ENCODE measurements at regions not wholly inside any gene's neighbourhood (a gene's known extent, or its start where the extent isn't known, plus 50 kb on each side); places are given as distances from the start of the nearest gene placed in this dataset.
A peak's percentile ranks its signal among the peaks of the same experiment; 100 is the strongest.

GRCh38 chr12:91339106-91339505 is 156.5 kb upstream of the DCN start:
- Histone ChIP-seq H3K4me3 (no peak overlapping the region), H3K36me3 (no peaks in the 10 kb centered on the region), H3K27ac (no peak overlapping the region), H3K9me3 (no peaks in the 10 kb centered on the region), H3K27me3 (no peaks in the 10 kb centered on the region), H3K4me1 (no peaks in the 10 kb centered on the region)
- WGBS, 4 donors, result 79 to 92% (median 83%) methylated on average over 2 of the region's 2 CpGs
- DNase-seq, result no peak
- intact Hi-C loops (cut with DNase I), result no loop called here
- ATAC-seq, result no peak
- TF ChIP-seq CTCF (IDR thresholded peaks at IDR 0.05) (no peak), POLR2A (IDR thresholded peaks at IDR 0.05) (no peak)

- H3K27me3 ChIP-seq, result no peaks in the 10 kb centered on the region
- no peak overlapping the region for H3K4me3 ChIP-seq
- H3K36me3 ChIP-seq, result no peaks in the 10 kb centered on the region
- no peaks in the 10 kb centered on the region for H3K4me1 ChIP-seq
- intact Hi-C loops (cut with DNase I), result no loop called here
- DNase-seq (no peak), ATAC-seq (peak in 1 of 4 donors; percentile 10)
- 91 to 95% (median 93%) methylated on average over 1 of the region's 1 CpG for WGBS, 4 donors
- H3K9me3 ChIP-seq, result no peaks in the 10 kb centered on the region
- no peak overlapping the region for H3K27ac ChIP-seq
- TF ChIP-seq POLR2A (IDR thresholded peaks at IDR 0.05) (no peak), CTCF (IDR thresholded peaks at IDR 0.05) (no peak)
Measured at GRCh38 chr12:91335699-91336098, 153.1 kb upstream of the DCN start.

- no peak for TF ChIP-seq CTCF (IDR thresholded peaks at IDR 0.05)
- no peak for TF ChIP-seq POLR2A (IDR thresholded peaks at IDR 0.05)
- Histone ChIP-seq H3K27ac (no peak overlapping the region), H3K27me3 (no peaks in the 10 kb centered on the region), H3K9me3 (no peaks in the 10 kb centered on the region), H3K36me3 (no peaks in the 10 kb centered on the region), H3K4me3 (no peak overlapping the region), H3K4me1 (no peaks in the 10 kb centered on the region)
- intact Hi-C loops (cut with DNase I), result loop anchor here in 1 of 10 donors (5.0 kb wide), 1 partner anchor 357 kb away; no protein-coding TSS in a partner anchor
- DNase-seq (no peak), ATAC-seq (no peak)
Measured at GRCh38 chr12:91333966-91334365, 151.3 kb upstream of the DCN start.

- H3K4me1 ChIP-seq, result peaks cover 0 to 10% (median 0%) of the 10 kb centered on the region in 12 donors
- TF ChIP-seq POLR2A (IDR thresholded peaks at IDR 0.05) (no peak), CTCF (IDR thresholded peaks at IDR 0.05) (peak in 4 of 12 donors; percentile 26 to 45 (median 32))
- ATAC-seq (no peak), DNase-seq (no peak)
- 97 to 99% (median 97%) methylated on average over 1 of the region's 1 CpG for WGBS, 4 donors
- no peak overlapping the region for H3K4me3 ChIP-seq
- no peaks in the 10 kb centered on the region for H3K9me3 ChIP-seq
- H3K27me3 ChIP-seq, result no peaks in the 10 kb centered on the region
- no peaks in the 10 kb centered on the region for H3K36me3 ChIP-seq
- no peak overlapping the region for H3K27ac ChIP-seq
- intact Hi-C loops (cut with DNase I), result loop anchor here in 1 of 10 donors (5.0 kb wide), 1 partner anchor 355 kb away; no protein-coding TSS in a partner anchor
Measured at GRCh38 chr12:91332302-91332701, 149.7 kb upstream of the DCN start.

Measured in heart left ventricle (tissue), 16 donors.